HepG2 (cell line): ENCODE measurements at regions not wholly inside any gene's neighbourhood (a gene's known extent, or its start where the extent isn't known, plus 50 kb on each side); places are given as distances from the start of the nearest gene placed in this dataset.

Experiments
- ATAC-seq: fragments of 200-7000 bp; cut with Tn5 transposase; 3 replicates; pipeline ENCODE4 v1.9.1; 2020; ENCODE audit warnings: mild to moderate bottlenecking, moderate library complexity
- BruUV-seq: library from RNA; stranded (reverse); fragments of 400-500 nt; replicated peaks from 2 replicates; lab custom pipeline; 2021; lab: Mats Ljungman, UMichigan
- CTCF ChIA-PET: fragments of 300-600 bp; formaldehyde crosslinking; extraction: SDS; loops from one replicate; lab custom pipeline; 2021; ENCODE audit warnings: low total read pairs, inconsistent platforms, low intra/inter-chr PET ratio; lab: Yijun Ruan, JAX
- POLR2A ChIA-PET: fragments of 350-600 bp; sonication (Branson Sonifier 250); formaldehyde crosslinking; loops from one replicate; lab custom pipeline; 2020; ENCODE audit warnings: antibody characterized with exemption, inconsistent platforms; lab: Yijun Ruan, JAX
- DNase-seq: peaks from one replicate; pipeline ENCODE4 v3.0.0-alpha.2; 2015; ENCODE audit warnings: low spot score
- FAIRE-seq: peaks from 3 replicates; lab custom pipeline; 2011; peaks lifted over from hg19 to GRCh38; lab: Jason Lieb, UNC
- H2AFZ ChIP-seq: one replicate; pipeline ENCODE4 v1.6.1; 2011; ENCODE audit warnings: low read length, inconsistent platforms
- H3K27ac ChIP-seq: fragments of 300-600 bp; 3 replicates; pipeline ENCODE4 v1.8.0; 2011; ENCODE audit warnings: mixed run types, mild to moderate bottlenecking, mixed read lengths, low read length, inconsistent platforms; ENCODE audit not compliant: insufficient read depth; ENCODE audit errors: extremely low read length
- H3K27me3 ChIP-seq, 2 experiments: fragments of 200-600 bp in 1 of 2; 2 replicates in 1 of 2; 3 replicates in 1 of 2; pipeline versions ENCODE4 v1.6.0 to v1.8.0; 2011; ENCODE audit warnings: low read length in 2 of 2, mild to moderate bottlenecking in 2 of 2, moderate library complexity in 2 of 2, inconsistent platforms in 1 of 2; ENCODE audit not compliant: insufficient read depth in 2 of 2, control insufficient read depth in 1 of 2
- H3K36me3 ChIP-seq, 2 experiments: fragments of 200-600 bp in 1 of 2; replicated peaks in 1 of 2; 2 replicates in 1 of 2; 3 replicates in 1 of 2; pipeline versions ENCODE4 v1.5.1 to v1.8.0; 2011; ENCODE audit warnings: low read length in 2 of 2, inconsistent platforms in 1 of 2; ENCODE audit not compliant: insufficient read depth in 2 of 2, control insufficient read depth in 1 of 2
- H3K4me1 ChIP-seq: 2 replicates; pipeline ENCODE4 v1.5.1; 2012; ENCODE audit warnings: low read length, inconsistent platforms; ENCODE audit not compliant: insufficient read depth
- H3K4me2 ChIP-seq: 2 replicates; pipeline ENCODE4 v1.6.0; 2011; ENCODE audit warnings: low read depth, low read length, inconsistent platforms
- H3K4me3 ChIP-seq, 3 experiments: fragments of 200-600 bp in 1 of 3; sonication (generic), shearing (Covaris generic) in 1 of 3; replicated peaks in 1 of 3; 2 replicates each; pipeline ENCODE4 v1.5.1; 2011 to 2016; ENCODE audit warnings: low read length in 3 of 3, inconsistent platforms in 2 of 3, low read depth in 2 of 3, mild to moderate bottlenecking in 2 of 3, control low read depth in 1 of 3, mixed read lengths in 1 of 3; ENCODE audit not compliant: insufficient read depth in 1 of 3
- H3K79me2 ChIP-seq: one replicate; pipeline ENCODE4 v1.6.1; 2011; ENCODE audit warnings: low read length, inconsistent platforms; ENCODE audit not compliant: insufficient read depth
- H3K9ac ChIP-seq: 2 replicates; pipeline ENCODE4 v1.6.0; 2011; ENCODE audit warnings: mild to moderate bottlenecking, low read depth, low read length, inconsistent platforms; ENCODE audit not compliant: insufficient read depth
- H3K9me3 ChIP-seq: 2 replicates; pipeline ENCODE4 v1.5.1; 2012; ENCODE audit warnings: mild to moderate bottlenecking, low read length
- H4K20me1 ChIP-seq: 2 replicates; pipeline ENCODE4 v1.6.0; 2011; ENCODE audit warnings: inconsistent platforms, mild to moderate bottlenecking, low read length, moderate library complexity; ENCODE audit not compliant: insufficient read depth
- CBX5 ChIP-seq: sonication (generic); formaldehyde crosslinking; IDR thresholded peaks from 2 replicates; pipeline ENCODE4 v1.4.0; 2020; ENCODE audit warnings: missing genetic modification reagents, borderline replicate concordance
- E2F2 ChIP-seq: sonication (generic); formaldehyde crosslinking; IDR thresholded peaks from 2 replicates; pipeline ENCODE4 v1.4.0; 2020; ENCODE audit warnings: missing genetic modification reagents, borderline replicate concordance
- GPBP1L1 ChIP-seq: sonication (generic); formaldehyde crosslinking; IDR thresholded peaks from 2 replicates; pipeline ENCODE4 v1.5.0; 2020; ENCODE audit warnings: mild to moderate bottlenecking, missing genetic modification reagents
- MAX ChIP-seq: IDR thresholded peaks from 2 replicates; pipeline ENCODE4 v1.6.1; 2012; ENCODE audit warnings: inconsistent platforms
- MBNL3 ChIP-seq: fragments of 250-450 bp; sonication (Bioruptor Pico); conservative IDR thresholded peaks from 2 replicates; pipeline ENCODE4 v1.8.0; 2022; ENCODE audit warnings: mild to moderate bottlenecking, inconsistent platforms
- REST ChIP-seq, 2 experiments: IDR thresholded peaks; 2 replicates each; pipeline ENCODE4 v1.6.1; 2011 to 2012; ENCODE audit warnings: low read length in 2 of 2, borderline replicate concordance in 1 of 2, low read depth in 1 of 2, mild to moderate bottlenecking in 1 of 2, moderate library complexity in 1 of 2
- SOX13 ChIP-seq, 3 experiments: fragments of 450-650 bp in 1 of 3; sonication (generic) in 1 of 3; formaldehyde crosslinking in 1 of 3; IDR thresholded peaks in 2 of 3; conservative IDR thresholded peaks in 1 of 3; 2 replicates each; pipeline versions ENCODE4 v1.5.0 to v1.6.1; 2016 to 2020; ENCODE audit warnings: antibody characterized with exemption in 1 of 3, mild to moderate bottlenecking in 1 of 3, missing compliant biosample characterization in 1 of 3, missing genetic modification reagents in 1 of 3, moderate library complexity in 1 of 3
- TCF7L2 ChIP-seq: IDR thresholded peaks from 2 replicates; pipeline ENCODE4 v1.6.1; 2011; ENCODE audit warnings: mild to moderate bottlenecking, low read depth, low read length, moderate library complexity
- TFAP4 ChIP-seq: sonication (generic); IDR thresholded peaks from 2 replicates; pipeline ENCODE4 v1.6.1; 2016; ENCODE audit warnings: low read depth, borderline replicate concordance
- ZNF101 ChIP-seq: sonication (generic); formaldehyde crosslinking; IDR thresholded peaks from 2 replicates; pipeline ENCODE4 v1.4.0; 2020; ENCODE audit warnings: mild to moderate bottlenecking, low read depth, missing genetic modification reagents, borderline replicate concordance
- ZNF138 ChIP-seq: sonication (generic); formaldehyde crosslinking; IDR thresholded peaks from 2 replicates; pipeline ENCODE4 v1.5.0; 2020; ENCODE audit warnings: mild to moderate bottlenecking, low read depth, missing genetic modification reagents
- ZNF225 ChIP-seq: sonication (generic); formaldehyde crosslinking; IDR thresholded peaks from 2 replicates; pipeline ENCODE4 v1.4.0; 2020; ENCODE audit warnings: mild to moderate bottlenecking, missing genetic modification reagents
- ZNF232 ChIP-seq: sonication (generic); formaldehyde crosslinking; IDR thresholded peaks from 2 replicates; pipeline ENCODE4 v1.4.0; 2020; ENCODE audit warnings: missing genetic modification reagents, borderline replicate concordance
- ZNF576 ChIP-seq: sonication (generic); formaldehyde crosslinking; IDR thresholded peaks from 2 replicates; pipeline ENCODE4 v1.4.0; 2020; ENCODE audit warnings: mild to moderate bottlenecking, missing genetic modification reagents
- ZSCAN30 ChIP-seq: sonication (generic); formaldehyde crosslinking; IDR thresholded peaks from 2 replicates; pipeline ENCODE4 v1.5.0; 2020; ENCODE audit warnings: mild to moderate bottlenecking, missing genetic modification reagents
- WGBS: methylation state at CpG from one replicate; pipeline ENCODE4 v1.1.6; 2017; ENCODE audit warnings: low lambda C conversion rate; 5-methylcytosine and 5-hydroxymethylcytosine counted together
- in situ Hi-C: cut with HindIII; loops from 2 replicates; pipeline ENCODE4 v1.10.0; 2017; ENCODE audit warnings: low pct_unique_long_range_greater_than_20kb; ENCODE audit not compliant: extremely low pct_ligation_motif_present
- intact Hi-C: fragments of 100-400 bp; cut with micrococcal nuclease; formaldehyde crosslinking; loops from one replicate; pipeline ENCODE4 v1.10.0; 2022; ENCODE audit not compliant: unreplicated experiment

- DNase-seq (no peak), FAIRE-seq (no peak), ATAC-seq (no peak)
- H3K4me3 ChIP-seq = no peak overlapping the region
- no peak overlapping the region for H2AFZ ChIP-seq
- no peaks in the 10 kb centered on the region; a peak in 1 of 5 replicates for H3K27me3 ChIP-seq
- no peaks in the 10 kb centered on the region for H4K20me1 ChIP-seq
- H3K4me2 ChIP-seq = no peak overlapping the region
- H3K36me3 ChIP-seq = no peaks in the 10 kb centered on the region
- 69% methylated on average over 16 of the region's 16 CpGs for WGBS
- ChIA-PET POLR2A (no interaction called here), CTCF (no interaction called here)
- no peaks in the 10 kb centered on the region for H3K9me3 ChIP-seq
- BruUV-seq = no TSS peak
- intact Hi-C loops (no loop called here), in situ Hi-C loops (no loop called here)
- H3K4me1 ChIP-seq = peaks cover 5% of the 10 kb centered on the region; the same call in 1 of the 2 replicates
- H3K27ac ChIP-seq = no peak overlapping the region
- H3K9ac ChIP-seq = no peak overlapping the region
- no peaks in the 10 kb centered on the region for H3K79me2 ChIP-seq
- TF ChIP-seq CBX5 (CRISPR knock-in tag) (no peak), ZNF225 (no peak), REST (IDR thresholded peaks at IDR 0.05; ENCODE audit: borderline replicate concordance in 1 of 2, low read depth in 1 of 2, low read length in 2 of 2) (no peak), MBNL3 (CRISPR knock-in tag) (no peak), MAX (no peak), TFAP4 (no peak), ZSCAN30 (CRISPR knock-in tag) (no peak), ZNF101 (CRISPR knock-in tag) (no peak), SOX13 (IDR thresholded peaks at IDR 0.05) (no peak), SOX13 (CRISPR knock-in tag; conservative IDR thresholded peaks at IDR 0.05 in 1 of 2, IDR thresholded peaks at IDR 0.05 in 1 of 2) (no peak), E2F2 (CRISPR knock-in tag) (no peak), ZNF576 (CRISPR knock-in tag) (no peak), TCF7L2 (no peak), GPBP1L1 (CRISPR knock-in tag) (no peak), ZNF232 (no peak), ZNF138 (CRISPR knock-in tag) (no peak)
Observed at GRCh38 chr5:86884608-86885007, 266.9 kb downstream of the COX7C start.
